ENCODE measurements at regions not wholly inside any gene's neighbourhood (a gene's known extent, or its start where the extent isn't known, plus 50 kb on each side); places are given as distances from the start of the nearest gene placed in this dataset.

DNA sequence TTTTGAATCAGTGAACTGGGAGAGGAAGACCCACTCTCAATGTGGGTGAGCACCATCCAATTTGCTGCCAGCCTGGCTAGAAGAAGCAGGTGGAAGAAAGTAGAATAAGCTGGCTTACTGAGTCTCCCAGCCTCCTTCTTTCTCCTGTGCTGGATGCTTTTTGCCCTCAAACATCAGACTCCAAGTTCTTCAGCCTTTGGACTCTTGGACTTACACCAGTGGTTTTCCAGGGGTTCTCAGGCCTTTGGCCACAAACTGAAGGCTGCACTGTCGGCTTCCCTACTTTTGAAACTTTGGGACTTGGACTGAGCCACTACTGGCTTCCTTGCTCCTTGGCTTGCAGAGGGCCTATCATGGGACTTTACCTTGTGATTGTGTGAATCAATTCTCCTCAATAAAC, 804.2 kb upstream of the SLITRK1 start:
- DNase-seq, result no peak
- in situ Hi-C loops (cut with MboI; ENCODE audit: low pct_unique_long_range_greater_than_20kb, low sequenced_read_pairs), result no loop called here

DNA sequence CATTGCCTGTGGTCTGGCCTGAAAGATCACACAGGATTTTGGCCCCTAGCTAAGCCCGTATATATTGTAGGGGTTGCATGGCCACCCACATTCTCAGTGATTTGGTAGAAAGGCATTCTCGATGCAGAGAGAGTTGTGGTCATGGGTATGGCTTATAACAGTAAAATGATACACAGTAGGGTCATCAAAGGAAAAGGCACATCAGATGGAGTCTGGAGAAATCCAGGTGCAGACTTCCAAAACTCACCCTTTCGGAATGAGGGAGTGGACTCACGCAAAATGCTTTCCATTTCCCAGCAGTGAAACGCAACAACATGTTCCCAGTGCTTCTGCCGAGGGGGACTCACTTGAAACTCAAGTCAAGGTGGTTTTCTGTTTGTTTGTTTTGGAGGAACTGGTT, 802.5 kb upstream of the SLITRK1 start:
- DNase-seq, result no peak
- in situ Hi-C loops (cut with MboI; ENCODE audit: low pct_unique_long_range_greater_than_20kb, low sequenced_read_pairs), result no loop called here

DNA sequence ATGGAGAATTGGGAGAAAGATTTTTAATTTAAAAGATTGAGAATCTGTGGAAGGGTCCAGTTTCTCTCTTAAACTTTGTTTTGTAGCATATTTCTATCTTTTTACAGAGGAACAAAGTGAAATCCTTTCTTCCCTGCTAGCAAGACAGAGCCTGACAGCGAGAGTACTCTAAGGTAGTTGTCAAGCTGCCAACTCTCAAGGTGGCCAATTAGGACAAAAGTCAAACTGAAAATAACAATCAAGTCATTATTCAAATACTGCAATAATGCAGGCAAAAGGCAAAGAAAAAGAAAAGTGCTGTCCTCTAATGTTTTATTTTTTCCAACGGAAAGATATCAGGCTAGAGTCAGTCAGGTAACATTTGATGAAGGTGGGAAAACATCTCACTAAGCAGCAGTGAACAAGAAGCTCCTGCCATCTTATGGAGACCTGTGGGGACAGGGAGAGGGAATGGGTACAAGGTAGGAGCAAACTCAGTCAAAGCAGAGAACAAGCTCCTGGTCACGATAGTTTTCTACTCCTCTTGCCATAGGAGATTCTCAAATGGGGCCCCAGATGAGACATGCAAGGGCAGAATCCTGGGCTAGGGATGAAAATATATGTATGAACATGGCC, 801.9 kb upstream of the SLITRK1 start:
- in situ Hi-C loops (cut with MboI; ENCODE audit: low pct_unique_long_range_greater_than_20kb, low sequenced_read_pairs), result no loop called here
- no peak for DNase-seq

DNA sequence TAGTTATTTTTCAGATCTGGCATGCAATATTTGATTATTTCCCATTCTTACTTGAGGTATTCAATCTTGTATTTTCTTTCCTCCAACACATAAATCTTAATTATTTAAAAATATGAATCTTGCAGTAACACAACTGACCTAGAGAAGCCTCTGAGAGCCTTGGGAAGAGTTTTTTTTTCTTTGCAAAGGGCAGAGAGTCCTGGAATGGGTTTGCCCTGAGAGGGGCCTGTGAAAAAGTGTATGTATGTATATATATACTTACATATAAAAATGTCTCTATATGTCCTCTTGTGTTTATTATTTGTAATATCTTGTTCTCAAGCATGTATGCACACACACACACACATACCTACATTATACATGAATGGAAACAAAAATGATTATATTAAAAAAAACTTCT, 801.2 kb upstream of the SLITRK1 start:
- in situ Hi-C loops (cut with MboI; ENCODE audit: low pct_unique_long_range_greater_than_20kb, low sequenced_read_pairs), result no loop called here
- DNase-seq, result no peak

DNA sequence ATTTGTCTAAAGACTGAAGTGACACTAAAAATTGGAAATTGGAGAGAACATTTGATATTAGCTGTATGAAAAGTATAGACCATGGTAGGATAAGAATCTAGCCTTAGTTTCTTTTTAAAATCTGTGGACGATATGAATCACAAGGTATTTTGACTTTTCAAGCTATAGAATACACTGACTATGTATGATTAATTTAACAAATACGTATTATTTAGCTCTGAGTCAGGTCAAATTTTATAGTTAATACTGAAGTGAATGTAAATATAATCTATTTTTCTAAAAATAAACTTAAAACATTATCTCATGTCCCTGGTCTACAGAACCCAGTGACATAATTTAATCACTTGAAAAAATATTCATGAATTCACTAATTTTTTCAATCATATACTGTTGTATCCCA, 795.6 kb upstream of the SLITRK1 start:
- in situ Hi-C loops (cut with MboI; ENCODE audit: low pct_unique_long_range_greater_than_20kb, low sequenced_read_pairs), result no loop called here
- DNase-seq, result no peak

DNA sequence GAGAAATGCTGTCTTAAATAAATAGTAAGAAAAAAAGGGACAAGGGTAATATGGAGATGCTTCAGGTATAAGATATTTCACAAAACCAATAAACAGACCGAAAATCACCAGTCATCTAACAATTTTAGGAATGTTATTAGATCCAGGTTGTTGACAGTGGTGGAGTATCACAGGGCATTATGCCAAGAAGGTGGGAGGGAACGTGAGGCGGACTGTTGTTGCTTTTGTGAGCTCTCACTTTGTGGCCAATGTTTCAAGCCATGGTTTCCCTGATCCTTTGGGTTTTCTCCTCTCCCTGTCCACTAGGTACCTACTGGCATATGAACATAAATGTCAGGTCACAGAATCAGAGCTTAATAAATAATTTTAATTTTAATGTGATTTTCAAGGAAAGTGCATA, 790.3 kb upstream of the SLITRK1 start:
- DNase-seq, result no peak
- in situ Hi-C loops (cut with MboI; ENCODE audit: low pct_unique_long_range_greater_than_20kb, low sequenced_read_pairs), result no loop called here

DNA sequence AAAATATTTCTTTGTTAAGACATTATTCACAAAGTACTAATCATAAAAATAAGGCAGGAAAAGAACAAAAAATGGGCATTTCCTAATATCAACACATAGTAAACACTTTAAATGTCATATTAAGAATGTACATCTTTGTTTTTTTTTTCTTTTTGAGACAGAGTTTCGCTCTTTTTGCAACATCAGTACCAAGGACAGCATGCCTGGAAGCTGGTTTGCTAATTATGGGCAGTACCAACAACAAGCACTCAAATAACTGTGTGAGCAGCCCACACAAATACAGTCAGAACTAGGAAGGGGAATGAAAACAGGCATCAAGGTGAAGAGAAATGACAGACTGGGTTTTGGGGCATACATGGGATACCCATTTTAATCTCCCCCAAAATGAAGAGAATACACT, 788.0 kb upstream of the SLITRK1 start:
- in situ Hi-C loops (cut with MboI; ENCODE audit: low pct_unique_long_range_greater_than_20kb, low sequenced_read_pairs), result no loop called here
- DNase-seq, result no peak

DNA sequence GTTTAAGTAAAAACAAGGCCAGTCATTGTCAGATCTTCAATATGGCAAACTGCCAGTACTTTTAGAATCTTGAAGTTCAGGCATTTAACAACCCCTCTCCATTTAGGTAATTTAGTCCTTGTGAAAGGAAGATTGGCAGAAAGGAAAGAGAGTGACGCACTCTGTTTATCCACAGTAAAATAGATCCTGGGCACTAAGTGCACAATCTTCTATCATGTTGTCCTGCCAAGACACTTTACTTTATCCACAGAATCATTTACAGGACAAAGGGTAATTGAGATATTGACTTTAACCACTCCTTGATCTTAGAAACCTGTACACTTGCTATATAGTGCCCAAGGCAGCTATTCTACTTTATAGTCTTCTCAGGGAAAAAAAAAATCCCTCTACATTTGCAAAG, 786.4 kb upstream of the SLITRK1 start:
- DNase-seq, result no peak
- in situ Hi-C loops (cut with MboI; ENCODE audit: low pct_unique_long_range_greater_than_20kb, low sequenced_read_pairs), result no loop called here

DNA sequence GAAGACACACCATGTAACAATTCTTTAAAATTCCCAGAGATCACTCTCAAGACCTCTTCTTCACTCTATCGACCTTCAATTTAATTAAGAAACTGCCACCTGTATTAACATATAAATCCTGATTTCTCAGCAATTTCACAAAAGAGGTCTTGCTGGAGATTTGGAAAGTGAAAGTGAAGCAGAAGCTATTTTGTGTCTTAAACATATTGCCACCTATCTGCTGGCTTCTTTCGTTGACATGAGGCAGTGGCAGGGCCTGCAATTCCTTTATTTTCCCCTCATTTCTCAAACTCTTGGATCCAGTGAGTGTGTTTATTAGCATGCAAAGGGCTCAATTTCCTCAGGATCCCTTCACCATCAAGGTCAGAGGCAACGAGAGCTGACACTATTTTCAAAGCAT, 780.2 kb upstream of the SLITRK1 start:
- DNase-seq, result no peak
- in situ Hi-C loops (cut with MboI; ENCODE audit: low pct_unique_long_range_greater_than_20kb, low sequenced_read_pairs), result no loop called here

DNA sequence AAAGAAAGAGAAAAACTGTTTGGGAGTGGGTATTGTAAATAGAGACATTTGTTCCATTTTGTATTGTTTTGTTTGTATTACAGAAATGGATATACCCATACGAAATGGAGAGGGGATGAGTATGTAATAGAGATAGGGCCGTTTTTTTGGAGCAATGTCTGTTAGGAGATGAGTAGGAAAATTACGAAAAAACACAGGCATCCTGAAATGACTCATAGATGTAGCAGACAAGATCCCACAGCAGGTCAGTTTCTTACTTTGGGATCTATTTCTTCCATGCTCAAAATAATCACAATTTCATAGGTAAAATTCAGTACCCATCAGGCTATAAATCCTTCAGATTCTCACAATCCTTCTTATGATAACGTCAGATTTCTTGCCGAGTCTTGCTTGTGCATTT, 779.4 kb upstream of the SLITRK1 start:
- DNase-seq, result no peak
- in situ Hi-C loops (cut with MboI; ENCODE audit: low pct_unique_long_range_greater_than_20kb, low sequenced_read_pairs), result no loop called here

DNA sequence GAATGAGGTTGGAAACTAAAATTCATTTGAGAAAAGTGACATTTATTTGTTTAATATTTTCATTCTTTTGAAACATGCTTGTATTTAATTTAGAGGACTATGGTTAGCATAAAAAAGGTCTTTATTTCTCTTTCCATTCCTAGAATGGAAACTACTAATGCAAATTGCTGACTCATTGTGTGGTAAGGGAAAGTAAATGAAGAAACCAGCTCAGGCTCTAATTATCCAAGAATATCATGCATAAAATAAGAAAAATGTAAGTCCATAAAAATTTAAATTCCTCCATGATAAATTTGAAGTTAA, 777.0 kb upstream of the SLITRK1 start:
- in situ Hi-C loops (cut with MboI; ENCODE audit: low pct_unique_long_range_greater_than_20kb, low sequenced_read_pairs), result no loop called here
- DNase-seq, result peak; percentile 16

DNA sequence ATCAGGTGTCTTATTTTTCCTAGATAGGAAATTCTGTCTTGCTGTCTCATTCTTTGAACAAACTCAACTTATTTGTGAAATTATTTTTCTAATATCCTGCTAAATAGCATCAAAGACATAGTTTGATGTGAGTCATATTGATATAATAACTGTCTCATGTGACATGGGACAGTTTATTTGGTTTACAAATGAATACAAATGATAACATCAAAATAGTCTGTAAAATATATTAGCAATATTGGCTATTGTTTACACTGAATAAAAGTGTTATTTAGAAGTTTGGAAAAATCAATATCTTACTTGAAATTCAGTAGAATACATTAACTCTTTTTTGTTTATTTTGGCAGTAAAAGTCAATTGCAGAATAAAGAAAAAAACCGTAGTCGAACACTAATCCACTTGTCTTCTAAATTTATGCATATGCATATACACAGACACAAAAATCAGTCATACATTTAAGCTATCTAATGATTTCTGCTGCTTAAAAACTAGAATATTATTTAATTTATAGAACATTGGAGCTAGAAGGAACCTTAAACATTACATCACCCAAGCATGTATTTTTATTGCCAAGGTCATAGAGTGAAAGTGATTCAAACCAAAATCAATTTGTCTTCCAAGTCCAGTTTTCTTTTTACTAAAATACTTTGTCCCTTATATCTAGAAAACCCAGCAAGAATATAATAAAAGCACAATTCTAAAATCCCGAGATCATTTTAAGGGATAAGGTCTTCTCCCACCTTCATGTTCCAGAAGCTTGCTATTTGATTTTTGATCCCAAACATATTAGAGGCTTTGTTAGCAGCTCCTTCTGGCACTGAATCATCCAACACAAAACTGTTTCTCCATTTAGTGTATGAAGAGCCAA, 776.5 kb upstream of the SLITRK1 start:
- no peak for DNase-seq
- in situ Hi-C loops (cut with MboI; ENCODE audit: low pct_unique_long_range_greater_than_20kb, low sequenced_read_pairs), result no loop called here

DNA sequence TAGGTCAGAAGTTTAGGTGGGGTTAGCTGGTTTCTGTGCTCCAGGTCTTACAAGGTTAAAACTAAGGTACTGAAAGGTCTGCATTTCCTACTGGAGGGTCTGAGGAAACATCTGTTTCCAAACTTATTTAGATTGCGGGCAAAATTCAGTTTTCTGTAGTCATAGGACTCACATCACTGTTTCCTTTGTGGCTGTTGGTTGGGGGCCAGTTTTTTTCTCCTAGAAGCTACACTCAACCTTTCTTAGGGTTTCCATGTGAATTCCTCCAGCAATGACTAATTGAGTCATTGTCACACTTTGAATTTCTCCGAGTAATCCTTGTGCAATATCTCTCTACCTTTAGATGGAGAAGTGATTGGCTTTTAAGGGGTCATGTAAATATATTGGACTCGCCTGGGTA, 773.4 kb upstream of the SLITRK1 start:
- in situ Hi-C loops (cut with MboI; ENCODE audit: low pct_unique_long_range_greater_than_20kb, low sequenced_read_pairs), result no loop called here
- peak; percentile 87 for DNase-seq

DNA sequence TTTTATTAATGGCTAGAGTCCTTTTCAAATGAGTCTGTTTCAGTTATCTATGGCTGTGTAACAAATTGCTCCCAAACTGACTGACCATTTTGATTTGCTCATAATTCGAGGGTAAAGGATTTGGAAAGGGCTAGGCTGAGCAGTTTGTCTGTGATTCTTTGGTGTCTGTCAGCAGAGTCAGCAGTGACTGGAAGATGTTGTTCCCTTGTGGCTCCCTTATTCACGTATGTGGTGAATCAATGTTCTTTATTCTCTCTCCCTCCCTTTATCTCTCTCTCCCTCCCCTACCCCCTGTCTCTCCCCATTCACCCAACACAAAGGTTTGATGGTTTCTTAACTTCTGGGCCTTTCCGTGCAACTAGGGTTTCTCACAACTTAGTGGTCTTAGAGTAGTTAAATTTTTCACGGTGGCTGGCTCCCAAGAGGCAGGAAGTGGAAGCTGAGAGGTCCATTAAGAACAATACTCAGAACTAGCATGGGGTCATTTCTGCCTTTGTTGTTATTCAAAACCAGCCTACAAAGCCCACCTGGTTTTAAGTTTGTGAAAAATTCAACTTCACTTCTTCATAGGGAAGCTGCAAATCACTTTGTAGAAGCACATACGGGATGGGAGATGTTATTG, 772.5 kb upstream of the SLITRK1 start:
- DNase-seq, result peak; percentile 82
- in situ Hi-C loops (cut with MboI; ENCODE audit: low pct_unique_long_range_greater_than_20kb, low sequenced_read_pairs), result no loop called here

DNA sequence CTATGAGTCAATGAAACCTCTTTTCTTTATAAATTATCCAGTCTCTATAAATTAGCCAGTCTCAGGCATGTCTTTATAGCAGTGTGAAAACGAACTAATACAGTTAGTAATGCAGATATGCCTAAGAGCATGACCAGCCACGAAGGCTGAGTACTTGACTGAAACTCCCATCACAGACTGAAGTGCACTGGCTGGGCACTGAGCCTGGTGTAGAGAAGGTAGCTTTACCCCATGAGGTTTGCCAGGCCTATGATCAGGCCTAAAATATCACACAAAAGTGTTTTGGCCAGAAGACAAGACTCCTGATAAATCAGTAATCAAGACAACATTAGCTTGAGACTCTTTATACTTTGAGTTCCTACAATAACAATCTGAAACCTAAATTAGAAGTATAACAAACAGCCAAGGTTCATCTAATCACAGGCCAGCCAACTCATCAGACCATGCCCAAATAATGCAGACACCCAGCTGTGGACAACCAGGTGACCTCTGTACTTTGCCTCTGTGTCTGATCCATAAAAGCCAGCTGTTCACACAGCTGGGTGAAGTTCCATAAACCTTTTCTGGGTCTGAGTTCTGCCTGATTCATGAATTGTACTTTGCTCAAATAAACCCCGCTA, 771.8 kb upstream of the SLITRK1 start:
- DNase-seq, result no peak
- in situ Hi-C loops (cut with MboI; ENCODE audit: low pct_unique_long_range_greater_than_20kb, low sequenced_read_pairs), result no loop called here

DNA sequence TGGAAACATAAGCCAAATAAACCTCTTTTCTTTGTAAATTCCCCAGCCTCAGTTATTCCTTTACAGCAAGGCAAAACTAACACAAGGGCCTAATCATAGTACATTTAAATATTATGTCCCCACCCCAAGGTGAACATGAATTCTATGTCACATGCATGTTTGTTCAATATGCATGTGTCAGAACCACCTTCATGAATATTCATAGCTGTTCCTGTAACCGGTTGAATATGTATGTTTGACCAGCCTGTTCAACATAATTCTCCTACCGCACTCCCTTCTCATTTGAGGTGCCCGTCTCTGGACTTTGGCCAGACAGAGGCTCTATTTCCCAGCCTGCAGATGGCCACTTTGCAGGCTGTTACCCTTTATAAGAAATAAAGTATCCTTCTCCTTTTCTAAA, 769.4 kb upstream of the SLITRK1 start:
- DNase-seq, result no peak

DNA sequence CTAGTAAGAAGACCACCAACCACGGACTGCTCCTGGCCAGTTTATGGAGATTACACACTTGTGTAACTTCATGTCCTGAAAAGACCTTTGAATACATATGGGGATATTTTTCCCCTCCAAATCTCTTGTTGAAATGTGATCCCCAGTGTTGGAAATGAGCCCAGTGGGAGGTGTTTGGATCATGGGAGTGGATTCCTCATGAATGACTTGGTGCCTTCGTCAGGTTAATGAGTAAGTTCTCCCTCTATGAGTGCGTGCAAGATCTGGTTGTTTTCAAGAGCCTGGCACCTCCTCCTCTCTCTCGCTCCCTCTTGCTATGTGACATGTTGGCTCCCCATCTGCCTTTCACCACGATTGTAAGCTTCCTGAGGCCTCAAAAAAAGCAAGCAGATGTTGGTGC, 769.0 kb upstream of the SLITRK1 start:
- in situ Hi-C loops (cut with MboI; ENCODE audit: low pct_unique_long_range_greater_than_20kb, low sequenced_read_pairs), result no loop called here
- no peak for DNase-seq

More for the DNA sequence above, 769.4 kb upstream of the SLITRK1 start:
- in situ Hi-C loops (cut with MboI; ENCODE audit: low pct_unique_long_range_greater_than_20kb, low sequenced_read_pairs), result no loop called here

DNA sequence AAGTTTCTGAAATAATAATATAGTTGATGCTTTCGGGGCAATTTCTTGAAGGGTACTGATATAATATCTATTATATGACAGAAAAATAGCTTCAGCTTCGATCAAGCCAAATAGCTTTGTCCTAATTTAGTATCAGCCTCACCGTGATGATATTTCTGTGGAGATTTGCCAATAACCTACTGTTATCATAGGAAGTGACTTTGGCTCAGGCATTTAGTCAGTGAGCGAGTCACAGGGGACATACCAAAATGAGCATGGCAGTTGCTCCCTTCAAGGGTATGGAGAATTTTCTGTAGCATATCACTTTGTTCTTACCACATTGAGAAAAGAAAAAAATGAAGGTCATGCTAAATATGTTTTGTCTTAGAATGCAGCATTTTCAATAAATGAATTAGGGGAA, 767.6 kb upstream of the SLITRK1 start:
- DNase-seq, result no peak
- in situ Hi-C loops (cut with MboI; ENCODE audit: low pct_unique_long_range_greater_than_20kb, low sequenced_read_pairs), result no loop called here

DNA sequence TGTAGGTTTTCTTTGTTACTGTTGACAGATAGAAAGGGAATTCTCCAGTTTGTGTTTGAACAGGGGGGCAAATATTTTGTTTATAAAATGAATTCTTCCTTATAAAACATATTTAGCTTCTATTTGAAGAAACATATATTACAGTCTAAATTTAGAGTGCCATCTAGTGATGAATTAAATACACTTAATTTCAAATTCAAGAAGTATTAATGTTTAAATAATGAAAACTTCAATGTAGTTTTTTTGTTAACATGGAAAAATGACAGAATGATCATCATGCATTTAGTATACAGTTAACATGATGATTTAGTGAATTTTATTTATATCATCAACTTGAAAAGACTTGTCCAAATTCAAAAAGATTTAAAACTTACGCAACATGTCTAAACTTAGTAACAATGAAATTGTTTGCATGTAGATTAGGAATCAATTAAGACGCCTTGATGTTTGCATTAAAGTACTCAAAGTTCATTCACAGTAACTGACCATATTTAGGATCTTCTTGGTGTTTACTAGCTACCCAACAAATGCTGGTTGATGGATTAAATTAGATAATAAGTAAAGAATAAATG, 765.9 kb upstream of the SLITRK1 start:
- in situ Hi-C loops (cut with MboI; ENCODE audit: low pct_unique_long_range_greater_than_20kb, low sequenced_read_pairs), result no loop called here
- no peak for DNase-seq

DNA sequence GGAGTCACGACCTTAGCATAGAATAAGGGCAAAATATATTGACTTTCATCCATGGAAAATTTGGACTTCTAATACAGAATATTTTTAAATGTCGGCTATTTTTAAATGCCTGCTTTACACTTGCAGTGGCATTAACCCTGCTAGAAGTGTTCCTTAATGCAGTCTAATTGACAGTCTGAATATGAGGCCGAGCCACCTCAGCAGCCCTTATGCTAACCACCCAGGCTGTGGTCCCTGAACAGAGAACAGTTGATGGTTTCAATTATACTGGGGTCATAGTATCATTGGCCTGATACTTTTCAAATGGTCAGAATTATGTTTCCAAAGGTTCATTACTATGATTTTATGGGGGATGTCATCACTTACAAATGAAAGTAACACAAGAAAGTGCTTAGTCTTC, 764.7 kb upstream of the SLITRK1 start:
- no peak for DNase-seq
- in situ Hi-C loops (cut with MboI; ENCODE audit: low pct_unique_long_range_greater_than_20kb, low sequenced_read_pairs), result no loop called here

All from KBM-7 (cell line).